HG03520 (cell line): ENCODE measurements at regions not wholly inside any gene's neighbourhood (a gene's known extent, or its start where the extent isn't known, plus 50 kb on each side); places are given as distances from the start of the nearest gene placed in this dataset.

ENCODE experiments used
- ATAC-seq: cut with Tn5 transposase; IDR thresholded peaks from one replicate; pipeline ENCODE4 v1.9.1; 2021; ENCODE audit warnings: mild to moderate bottlenecking, moderate library complexity; ENCODE audit not compliant: unreplicated experiment

DNA sequence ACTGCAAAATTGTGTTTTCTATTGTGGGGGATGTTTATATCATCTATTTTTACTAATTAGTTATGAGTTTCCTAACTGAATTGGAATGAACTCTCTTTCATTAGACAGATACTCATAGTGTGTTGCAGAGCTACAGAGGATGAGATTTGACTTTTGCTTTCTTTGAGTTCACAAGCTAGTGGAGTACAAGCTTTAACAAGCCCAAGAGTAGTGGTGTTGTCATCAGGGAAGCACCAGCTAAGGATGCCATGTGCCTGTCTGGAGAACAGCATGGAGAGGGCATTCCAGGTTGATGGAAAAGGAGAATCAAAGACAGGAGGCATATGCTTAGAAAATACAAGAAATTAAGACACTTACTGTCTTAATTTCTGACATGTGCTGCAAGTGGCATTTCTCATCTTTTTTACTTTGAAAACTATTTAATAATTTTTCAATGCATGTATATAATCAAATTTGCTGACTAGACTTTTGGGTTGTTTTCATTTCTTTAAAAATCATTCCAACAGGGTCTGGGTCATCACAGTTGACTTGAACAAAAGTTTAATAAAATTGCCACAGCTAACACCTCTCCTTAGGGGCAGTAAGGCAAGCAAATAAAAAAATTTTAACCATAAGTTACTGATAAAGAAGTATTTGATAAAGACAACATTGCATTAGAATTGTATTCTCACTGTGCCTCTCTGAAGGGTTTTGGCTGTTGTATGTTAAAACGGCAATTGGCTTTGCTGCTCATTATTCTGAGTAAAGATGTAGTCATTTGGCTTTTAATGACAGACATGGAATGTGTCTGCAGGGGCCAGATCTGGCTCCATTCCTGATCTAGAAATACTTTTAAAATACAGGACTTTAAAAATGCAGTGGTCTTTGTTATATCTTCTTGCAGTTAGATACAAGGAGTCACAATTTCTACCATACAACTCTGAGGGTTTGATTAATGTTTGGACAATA lies 323.7 kb upstream of the CDH11 start:
- ATAC-seq: no peak

GRCh38 chr16:65441501-65441900 lies 319.6 kb upstream of the CDH11 start:
- no peak for ATAC-seq

GRCh38 chr16:65429504-65430181 lies 307.8 kb upstream of the CDH11 start:
- ATAC-seq: no peak

DNA sequence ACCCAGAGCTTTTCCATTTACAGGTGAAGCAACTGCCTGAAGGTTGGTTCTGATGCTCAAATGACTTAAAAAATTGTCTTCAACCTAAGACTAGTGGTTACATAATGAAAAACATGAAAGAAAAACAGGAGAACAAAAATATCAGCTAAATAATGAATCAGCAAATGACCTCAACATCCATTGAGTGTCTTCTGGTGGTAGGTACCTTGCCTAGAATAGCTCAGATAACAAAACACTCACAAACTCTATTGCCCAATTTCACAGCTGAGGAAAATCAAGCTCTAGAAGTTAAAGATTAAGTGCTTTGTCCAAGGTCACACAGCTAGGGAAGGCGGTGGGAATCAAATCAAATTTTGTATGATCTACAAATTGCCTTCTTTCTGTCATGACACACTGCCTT lies 304.6 kb upstream of the CDH11 start:
- no peak for ATAC-seq

DNA sequence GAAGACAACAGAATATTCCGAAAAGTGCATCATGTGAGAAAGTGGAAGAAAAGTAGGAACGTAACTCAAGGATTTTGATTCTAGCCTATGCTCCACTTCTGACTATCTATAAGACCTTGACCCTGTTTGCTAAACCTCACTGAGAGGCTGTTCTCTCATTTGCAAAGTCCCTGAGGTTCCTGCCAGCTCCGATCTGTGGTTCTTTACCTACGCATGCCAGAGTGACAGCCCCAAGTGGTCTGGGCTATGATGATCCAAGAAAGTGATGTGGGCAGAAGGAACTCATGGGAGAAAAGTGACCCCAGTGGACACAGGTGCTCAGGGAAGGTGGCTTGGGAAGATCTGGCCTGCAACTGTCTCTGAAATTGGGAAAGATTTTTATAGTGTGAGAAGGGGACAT lies 301.1 kb upstream of the CDH11 start:
- ATAC-seq: no peak

DNA sequence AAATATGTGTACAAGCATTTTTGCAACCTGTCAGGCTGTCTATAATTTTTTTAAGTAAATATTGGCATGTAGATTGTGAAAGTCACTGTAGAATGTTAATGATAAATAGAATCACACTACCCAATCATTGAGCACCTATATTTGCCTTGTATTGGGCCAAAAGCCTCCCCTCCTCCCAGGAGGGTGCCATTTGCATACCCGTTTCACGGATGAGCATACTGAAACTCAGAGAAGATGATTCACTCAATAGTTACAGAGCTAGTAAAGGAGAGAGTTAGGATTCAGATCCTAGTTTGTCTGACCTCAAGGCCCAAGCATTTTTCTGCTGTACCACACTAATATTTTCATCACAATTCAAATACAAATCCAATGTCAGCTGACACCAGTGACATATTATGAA lies 299.7 kb upstream of the CDH11 start:
- no peak for ATAC-seq

GRCh38 chr16:65418435-65418834 lies 296.6 kb upstream of the CDH11 start:
- no peak for ATAC-seq

GRCh38 chr16:65415460-65415859 lies 293.6 kb upstream of the CDH11 start:
- no peak for ATAC-seq

- no peak for ATAC-seq
Observed at GRCh38 chr16:65414284-65414984, 292.6 kb upstream of the CDH11 start.

GRCh38 chr16:65413861-65414260 lies 292.0 kb upstream of the CDH11 start:
- ATAC-seq: no peak

DNA sequence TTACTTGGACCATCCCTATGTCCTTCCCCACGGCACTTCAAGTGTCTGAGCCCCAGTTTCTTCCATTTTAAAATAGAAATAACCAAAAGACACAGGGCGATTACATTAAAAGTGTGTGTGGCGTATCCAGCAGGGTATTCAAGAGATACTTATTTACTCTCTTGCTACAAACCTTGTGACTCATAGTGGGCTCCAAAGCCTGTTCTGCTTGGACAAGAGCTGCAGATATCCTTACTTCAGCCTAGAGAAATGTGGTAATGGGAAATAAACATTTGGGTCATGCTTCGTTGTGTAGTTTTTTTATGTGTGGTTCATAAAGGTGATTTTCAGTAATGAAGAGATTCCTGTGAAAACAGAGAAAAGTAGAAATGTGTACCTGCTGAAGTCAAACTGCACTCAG lies 288.9 kb upstream of the CDH11 start:
- ATAC-seq: no peak

DNA sequence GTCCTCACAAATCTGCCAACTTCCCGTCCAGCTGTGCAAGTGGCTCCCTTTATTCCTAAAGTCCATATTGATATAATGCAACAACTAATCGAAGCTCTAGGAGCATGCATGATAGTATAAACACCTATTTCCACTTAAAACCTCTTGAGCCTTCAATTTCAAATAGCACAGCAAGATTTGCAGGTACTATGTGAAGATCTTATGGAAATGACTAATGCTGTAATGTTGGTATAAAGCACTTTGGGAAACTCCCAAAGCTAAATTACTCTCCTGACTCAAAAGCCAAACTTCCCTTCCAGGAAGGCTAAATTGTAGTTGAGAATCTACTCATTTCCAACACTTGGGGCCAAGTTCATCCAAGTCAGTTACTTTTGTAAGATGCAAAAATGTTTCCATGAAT lies 287.6 kb upstream of the CDH11 start:
- no peak for ATAC-seq

DNA sequence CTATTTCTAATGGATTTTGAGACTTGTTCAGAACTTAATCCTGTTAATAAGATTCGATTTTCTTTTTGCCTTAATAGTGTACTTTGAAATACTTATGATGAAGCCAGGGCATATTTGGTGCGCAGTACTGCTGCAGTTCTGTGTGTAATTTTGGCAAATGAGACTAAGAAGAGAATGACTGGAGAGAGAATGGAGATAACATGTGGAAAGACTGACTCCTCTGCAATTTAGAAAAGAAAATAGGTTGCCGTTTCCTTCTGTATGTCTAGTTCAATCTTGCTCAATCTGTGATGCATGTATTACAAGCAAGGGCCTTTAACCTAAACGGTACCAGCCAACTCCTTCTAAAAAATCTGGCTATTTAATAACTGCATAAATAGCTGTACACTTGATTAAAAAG lies 285.1 kb upstream of the CDH11 start:
- no peak for ATAC-seq

DNA sequence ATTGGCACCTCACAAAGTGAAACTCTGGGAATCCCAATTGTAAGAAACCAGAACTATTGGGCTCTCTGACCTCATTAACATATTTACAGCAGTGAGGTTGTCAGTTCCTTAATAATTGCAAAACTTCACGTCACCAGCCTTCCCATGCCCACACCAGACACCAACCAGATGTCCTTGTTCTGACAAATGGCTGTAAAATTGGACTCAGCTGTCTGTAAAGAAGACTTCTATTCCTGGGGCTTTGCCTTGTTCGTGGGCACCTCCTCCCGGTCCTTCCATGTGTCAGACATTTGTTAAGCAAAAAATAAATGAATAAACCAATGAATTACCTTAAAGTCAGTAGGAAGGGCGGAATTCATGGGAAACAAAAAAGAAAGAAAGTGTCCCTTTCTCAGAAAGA lies 284.3 kb upstream of the CDH11 start:
- no peak for ATAC-seq

- no peak for ATAC-seq
Observed at GRCh38 chr16:65394281-65394680, 272.4 kb upstream of the CDH11 start.

- ATAC-seq: no peak
Observed at GRCh38 chr16:65392806-65393565, 271.1 kb upstream of the CDH11 start.

GRCh38 chr16:65388592-65388991 lies 266.7 kb upstream of the CDH11 start:
- no peak for ATAC-seq

DNA sequence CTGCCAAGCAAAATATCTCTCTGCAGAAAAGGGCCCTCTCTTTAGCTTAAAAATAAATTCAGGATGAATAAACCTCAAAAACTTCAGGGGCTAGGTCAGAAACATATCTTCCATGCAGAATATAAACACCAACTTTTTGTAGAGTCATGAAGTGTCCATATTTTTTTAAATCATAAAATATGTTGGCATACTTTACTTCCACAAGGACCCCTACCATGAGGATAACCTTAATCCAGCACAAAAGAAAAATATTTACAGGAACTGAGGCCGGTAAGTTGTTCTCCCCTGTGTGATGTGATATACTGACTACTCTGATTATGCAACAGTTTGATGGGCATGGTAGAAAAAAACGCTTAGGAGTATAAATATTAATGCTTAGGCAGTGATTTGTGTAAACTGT lies 264.8 kb upstream of the CDH11 start:
- no peak for ATAC-seq

GRCh38 chr16:65384441-65384840 lies 262.6 kb upstream of the CDH11 start:
- ATAC-seq: no peak

DNA sequence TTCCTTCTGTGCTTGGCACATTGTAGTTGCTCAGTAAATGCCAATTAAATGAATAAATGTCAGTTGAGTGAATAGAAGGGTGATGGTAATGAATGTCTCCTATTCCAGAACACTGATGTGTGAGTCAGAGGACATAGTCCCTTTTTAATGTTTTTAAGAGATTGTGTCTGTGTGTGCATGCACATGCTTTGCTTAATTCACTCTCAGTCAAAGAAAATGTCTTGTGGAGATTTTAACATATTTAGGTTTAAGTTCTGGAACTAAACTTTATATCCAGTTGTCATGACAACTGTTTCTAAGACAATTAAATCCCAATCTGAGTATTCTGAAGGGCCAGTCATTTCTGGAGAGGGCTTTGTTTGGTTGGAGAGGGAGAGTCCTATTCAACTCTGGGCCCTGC lies 255.3 kb upstream of the CDH11 start:
- ATAC-seq: no peak

DNA sequence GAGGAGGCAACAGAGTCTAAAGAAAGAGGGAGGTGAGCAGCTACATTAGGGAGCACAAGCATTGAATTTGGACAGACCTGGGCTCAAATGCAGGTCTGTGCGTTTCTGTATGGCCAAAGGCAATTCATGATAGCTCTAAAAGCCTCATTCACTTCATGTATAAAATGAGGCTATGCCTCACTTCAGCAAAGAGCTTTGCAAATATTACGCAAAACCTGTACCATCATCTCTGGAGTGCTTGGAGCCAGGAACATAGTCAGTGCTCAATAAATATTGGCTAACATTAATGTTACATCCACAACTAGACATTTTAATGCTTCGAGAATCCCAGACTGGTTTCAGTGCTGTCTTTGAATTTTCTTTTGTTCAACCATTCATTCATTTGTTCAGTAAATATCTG lies 254.7 kb upstream of the CDH11 start:
- ATAC-seq: no peak
